ENCODE measurements at regions not wholly inside any gene's neighbourhood (a gene's known extent, or its start where the extent isn't known, plus 50 kb on each side); places are given as distances from the start of the nearest gene placed in this dataset.

DNA sequence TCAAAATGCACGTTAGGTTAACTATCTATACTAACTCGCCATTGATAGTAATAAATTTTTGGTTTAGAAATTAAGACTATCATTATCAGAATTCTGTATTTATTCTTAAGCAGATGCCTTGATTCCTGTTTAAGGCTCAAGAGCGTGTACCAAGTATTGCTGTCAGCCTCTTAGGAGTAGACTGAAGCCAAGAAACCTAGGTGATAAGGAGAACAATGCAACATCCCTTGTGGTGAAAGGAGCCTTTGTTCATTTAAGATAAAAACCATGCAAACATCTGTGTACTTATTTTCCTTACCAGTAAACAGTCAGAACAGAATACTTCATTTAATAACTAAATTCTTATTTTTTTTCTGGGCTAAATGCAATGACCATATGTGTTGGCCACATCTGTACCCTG is 109.4 kb upstream of the NOVA1 start:
- no peak overlapping the region for H4K12ac ChIP-seq (ENCODE audit: low read depth, low read length)
- H3K4ac ChIP-seq (ENCODE audit: low read depth, low read length), result no peak overlapping the region
- DNase-seq, result no peak
- no peaks in the 10 kb centered on the region for H3K79me1 ChIP-seq (ENCODE audit: low read length)
- H3K14ac ChIP-seq (ENCODE audit: low read length), result no peak overlapping the region
- no peak overlapping the region for H2BK5ac ChIP-seq (ENCODE audit: low read depth, low read length, poor library complexity)
- WGBS (ENCODE audit: extremely low coverage, insufficient coverage, insufficient read length), result no CpG with 5 or more reads among the region's 3 CpGs
- no peak overlapping the region for H2BK120ac ChIP-seq (ENCODE audit: insufficient read depth, low read length, poor library complexity)
- no peak overlapping the region for H3K27ac ChIP-seq (ENCODE audit: low read depth, low read length)
- H2AK5ac ChIP-seq (ENCODE audit: low read length), result no peak overlapping the region
- H3K23ac ChIP-seq (ENCODE audit: low read length), result no peak overlapping the region
- H3K4me1 ChIP-seq (ENCODE audit: control insufficient read depth in 1 of 2, insufficient read depth in 2 of 2, low read length in 2 of 2), result no peaks in the 10 kb centered on the region
- no peaks in the 10 kb centered on the region for H3K9me3 ChIP-seq (ENCODE audit: insufficient read depth, low read depth, low read length)
- no peak overlapping the region for H2AFZ ChIP-seq (ENCODE audit: insufficient read depth, low read length, poor library complexity)
- H2BK12ac ChIP-seq (ENCODE audit: low read length), result no peak overlapping the region
- no peak overlapping the region for H3K9ac ChIP-seq (ENCODE audit: low read length)
- H4K91ac ChIP-seq (ENCODE audit: low read depth, low read length), result no peak overlapping the region
- H3K27me3 ChIP-seq (ENCODE audit: insufficient read depth, low read length), result no peaks in the 10 kb centered on the region
- H3K4me3 ChIP-seq (ENCODE audit: low read depth, low read length), result no peak overlapping the region
- H3K79me2 ChIP-seq (ENCODE audit: control insufficient read depth, insufficient read depth, low read length, poor library complexity), result no peaks in the 10 kb centered on the region
- no peak overlapping the region for H4K8ac ChIP-seq (ENCODE audit: low read depth, low read length)
- no peak overlapping the region for H3K18ac ChIP-seq (ENCODE audit: low read length)
- no peaks in the 10 kb centered on the region for H3K36me3 ChIP-seq (ENCODE audit: control insufficient read depth in 1 of 2, insufficient read depth in 2 of 2, low read length in 2 of 2)
- H3K4me2 ChIP-seq (ENCODE audit: low read length), result no peak overlapping the region

DNA sequence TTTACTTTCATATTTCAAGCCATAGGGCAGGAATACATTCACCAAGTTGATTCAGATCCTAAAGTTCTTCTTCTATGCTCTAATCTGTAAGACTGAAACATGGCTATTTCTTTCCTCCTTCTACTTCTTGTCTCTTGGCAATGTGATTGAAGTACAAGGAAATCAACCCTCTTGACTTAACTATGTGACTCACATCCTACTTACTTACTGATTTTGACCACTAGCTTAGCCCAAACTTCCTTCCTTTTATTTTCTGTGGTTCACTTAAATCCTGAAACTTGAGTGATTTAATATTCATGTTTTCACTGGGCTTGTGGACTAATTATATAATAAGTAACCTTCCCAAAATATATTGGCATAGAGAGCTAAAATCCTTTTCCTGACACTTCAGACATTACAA is 111.2 kb upstream of the NOVA1 start:
- no peak overlapping the region for H3K23ac ChIP-seq (ENCODE audit: low read length)
- H3K79me1 ChIP-seq (ENCODE audit: low read length), result no peaks in the 10 kb centered on the region
- no peak for DNase-seq
- H2BK120ac ChIP-seq (ENCODE audit: insufficient read depth, low read length, poor library complexity), result no peak overlapping the region
- H3K9ac ChIP-seq (ENCODE audit: low read length), result no peak overlapping the region
- H3K27me3 ChIP-seq (ENCODE audit: insufficient read depth, low read length), result no peaks in the 10 kb centered on the region
- no peak overlapping the region for H3K4ac ChIP-seq (ENCODE audit: low read depth, low read length)
- no peak overlapping the region for H3K27ac ChIP-seq (ENCODE audit: low read depth, low read length)
- H3K14ac ChIP-seq (ENCODE audit: low read length), result no peak overlapping the region
- H4K91ac ChIP-seq (ENCODE audit: low read depth, low read length), result no peak overlapping the region
- H4K12ac ChIP-seq (ENCODE audit: low read depth, low read length), result no peak overlapping the region
- H3K18ac ChIP-seq (ENCODE audit: low read length), result no peak overlapping the region
- H2BK5ac ChIP-seq (ENCODE audit: low read depth, low read length, poor library complexity), result no peak overlapping the region
- no peaks in the 10 kb centered on the region for H3K79me2 ChIP-seq (ENCODE audit: control insufficient read depth, insufficient read depth, low read length, poor library complexity)
- no peak overlapping the region for H3K4me2 ChIP-seq (ENCODE audit: low read length)
- H2AFZ ChIP-seq (ENCODE audit: insufficient read depth, low read length, poor library complexity), result no peak overlapping the region
- H3K4me1 ChIP-seq (ENCODE audit: control insufficient read depth in 1 of 2, insufficient read depth in 2 of 2, low read length in 2 of 2), result no peaks in the 10 kb centered on the region
- no peak overlapping the region for H2AK5ac ChIP-seq (ENCODE audit: low read length)
- H3K36me3 ChIP-seq (ENCODE audit: control insufficient read depth in 1 of 2, insufficient read depth in 2 of 2, low read length in 2 of 2), result no peaks in the 10 kb centered on the region
- no peak overlapping the region for H4K8ac ChIP-seq (ENCODE audit: low read depth, low read length)
- H3K4me3 ChIP-seq (ENCODE audit: low read depth, low read length), result no peak overlapping the region
- H2BK12ac ChIP-seq (ENCODE audit: low read length), result no peak overlapping the region
- no peaks in the 10 kb centered on the region for H3K9me3 ChIP-seq (ENCODE audit: insufficient read depth, low read depth, low read length)

DNA sequence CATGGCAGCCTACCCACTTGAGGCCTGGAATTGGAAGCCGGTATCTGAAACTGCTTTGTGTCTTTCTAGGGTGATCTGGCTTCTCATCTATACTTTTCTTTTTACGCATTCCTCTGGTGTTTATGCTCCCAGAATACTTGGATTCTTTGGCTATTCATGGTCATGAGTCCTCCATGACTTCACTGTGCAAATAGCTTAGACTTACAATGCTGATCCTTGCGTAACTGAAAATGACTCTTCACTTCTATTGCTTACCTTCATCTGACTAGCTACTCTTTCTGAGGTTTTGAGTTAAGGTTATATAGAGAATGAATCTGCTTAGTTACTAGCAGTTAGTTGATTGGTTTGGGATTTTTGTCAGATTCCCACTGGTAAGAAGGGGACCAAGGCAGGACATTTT is 121.7 kb upstream of the NOVA1 start:
- Histone ChIP-seq H3K79me1 (ENCODE audit: low read length) (no peaks in the 10 kb centered on the region), H2BK5ac (ENCODE audit: low read depth, low read length, poor library complexity) (no peak overlapping the region), H3K9me3 (ENCODE audit: insufficient read depth, low read depth, low read length) (no peaks in the 10 kb centered on the region), H3K23ac (ENCODE audit: low read length) (no peak overlapping the region), H3K27ac (ENCODE audit: low read depth, low read length) (no peak overlapping the region), H3K4ac (ENCODE audit: low read depth, low read length) (no peak overlapping the region), H2BK120ac (ENCODE audit: insufficient read depth, low read length, poor library complexity) (no peak overlapping the region), H3K9ac (ENCODE audit: low read length) (no peak overlapping the region), H4K8ac (ENCODE audit: low read depth, low read length) (no peak overlapping the region), H3K18ac (ENCODE audit: low read length) (no peak overlapping the region), H3K27me3 (ENCODE audit: insufficient read depth, low read length) (no peaks in the 10 kb centered on the region), H2BK12ac (ENCODE audit: low read length) (no peak overlapping the region), H3K4me3 (ENCODE audit: low read depth, low read length) (no peak overlapping the region), H2AFZ (ENCODE audit: insufficient read depth, low read length, poor library complexity) (no peak overlapping the region), H3K4me1 (ENCODE audit: control insufficient read depth in 1 of 2, insufficient read depth in 2 of 2, low read length in 2 of 2) (no peaks in the 10 kb centered on the region), H3K14ac (ENCODE audit: low read length) (no peak overlapping the region), H3K4me2 (ENCODE audit: low read length) (no peak overlapping the region), H2AK5ac (ENCODE audit: low read length) (no peak overlapping the region), H3K79me2 (ENCODE audit: control insufficient read depth, insufficient read depth, low read length, poor library complexity) (no peaks in the 10 kb centered on the region), H4K12ac (ENCODE audit: low read depth, low read length) (no peak overlapping the region), H4K91ac (ENCODE audit: low read depth, low read length) (no peak overlapping the region), H3K36me3 (ENCODE audit: control insufficient read depth in 1 of 2, insufficient read depth in 2 of 2, low read length in 2 of 2) (no peaks in the 10 kb centered on the region)
- DNase-seq, result no peak
- WGBS (ENCODE audit: extremely low coverage, insufficient coverage, insufficient read length), result no CpG with 5 or more reads among the region's 3 CpGs

DNA sequence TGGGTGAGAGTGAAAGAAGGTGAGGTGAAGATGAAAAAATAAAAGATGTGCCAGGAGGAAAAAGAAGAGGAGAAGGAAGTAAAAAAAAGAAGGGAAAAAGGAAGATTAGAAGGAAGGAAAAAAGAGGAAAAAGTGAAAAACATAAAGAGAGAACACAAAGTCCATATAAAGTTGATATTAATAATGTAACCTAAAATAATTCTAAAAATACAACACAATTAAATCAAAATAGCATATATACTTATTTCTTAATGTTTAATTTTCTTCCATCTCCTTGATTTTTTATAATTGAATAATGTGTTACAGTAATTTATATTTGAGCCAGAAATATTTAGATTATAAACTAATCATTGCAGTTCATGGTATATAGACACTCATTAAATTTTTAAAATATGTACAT is 124.4 kb upstream of the NOVA1 start:
- H3K4ac ChIP-seq (ENCODE audit: low read depth, low read length), result no peak overlapping the region

DNA sequence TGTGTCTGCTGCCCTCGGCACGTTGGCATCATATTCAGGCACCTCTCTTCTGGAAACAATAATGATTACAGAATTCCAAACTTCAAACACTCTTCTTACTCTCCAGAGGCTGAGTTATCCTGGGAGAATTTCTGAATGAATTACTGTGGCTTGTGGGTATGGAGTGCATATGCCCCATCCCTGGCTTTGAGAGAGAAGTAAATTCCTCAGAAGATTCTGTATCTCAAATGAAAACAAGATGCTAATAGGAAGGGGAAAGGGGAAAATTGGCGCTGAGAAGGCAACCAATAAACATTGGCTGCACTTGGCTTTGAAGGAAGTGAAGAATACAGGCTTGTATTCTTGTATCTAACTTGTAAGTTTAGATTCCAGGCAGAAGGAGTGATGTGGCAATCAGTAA is 132.0 kb upstream of the NOVA1 start:
- H3K14ac ChIP-seq (ENCODE audit: low read length), result no peak overlapping the region

More for the DNA sequence above, 124.4 kb upstream of the NOVA1 start:
- no peak overlapping the region for H4K91ac ChIP-seq (ENCODE audit: low read depth, low read length)
- no peak overlapping the region for H3K27ac ChIP-seq (ENCODE audit: low read depth, low read length)
- H3K18ac ChIP-seq (ENCODE audit: low read length), result no peak overlapping the region
- no peak overlapping the region for H3K4me3 ChIP-seq (ENCODE audit: low read depth, low read length)
- H3K27me3 ChIP-seq (ENCODE audit: insufficient read depth, low read length), result no peaks in the 10 kb centered on the region
- no peak overlapping the region for H3K23ac ChIP-seq (ENCODE audit: low read length)
- no peaks in the 10 kb centered on the region for H3K9me3 ChIP-seq (ENCODE audit: insufficient read depth, low read depth, low read length)
- H2BK120ac ChIP-seq (ENCODE audit: insufficient read depth, low read length, poor library complexity), result no peak overlapping the region
- DNase-seq, result no peak
- H3K79me2 ChIP-seq (ENCODE audit: control insufficient read depth, insufficient read depth, low read length, poor library complexity), result no peaks in the 10 kb centered on the region
- H2AFZ ChIP-seq (ENCODE audit: insufficient read depth, low read length, poor library complexity), result no peak overlapping the region
- H3K36me3 ChIP-seq (ENCODE audit: control insufficient read depth in 1 of 2, insufficient read depth in 2 of 2, low read length in 2 of 2), result no peaks in the 10 kb centered on the region
- H3K4me2 ChIP-seq (ENCODE audit: low read length), result no peak overlapping the region
- no peak overlapping the region for H3K9ac ChIP-seq (ENCODE audit: low read length)
- H2BK12ac ChIP-seq (ENCODE audit: low read length), result no peak overlapping the region
- no peak overlapping the region for H2AK5ac ChIP-seq (ENCODE audit: low read length)
- no peaks in the 10 kb centered on the region for H3K79me1 ChIP-seq (ENCODE audit: low read length)
- no peak overlapping the region for H3K14ac ChIP-seq (ENCODE audit: low read length)
- H4K12ac ChIP-seq (ENCODE audit: low read depth, low read length), result no peak overlapping the region
- H3K4me1 ChIP-seq (ENCODE audit: control insufficient read depth in 1 of 2, insufficient read depth in 2 of 2, low read length in 2 of 2), result no peaks in the 10 kb centered on the region
- H2BK5ac ChIP-seq (ENCODE audit: low read depth, low read length, poor library complexity), result no peak overlapping the region
- no peak overlapping the region for H4K8ac ChIP-seq (ENCODE audit: low read depth, low read length)

More for the DNA sequence above, 132.0 kb upstream of the NOVA1 start:
- H2AFZ ChIP-seq (ENCODE audit: insufficient read depth, low read length, poor library complexity), result no peak overlapping the region
- H2BK5ac ChIP-seq (ENCODE audit: low read depth, low read length, poor library complexity), result no peak overlapping the region
- H3K79me1 ChIP-seq (ENCODE audit: low read length), result no peaks in the 10 kb centered on the region
- H3K4ac ChIP-seq (ENCODE audit: low read depth, low read length), result no peak overlapping the region
- H3K18ac ChIP-seq (ENCODE audit: low read length), result no peak overlapping the region
- H3K23ac ChIP-seq (ENCODE audit: low read length), result no peak overlapping the region
- no peak overlapping the region for H2BK120ac ChIP-seq (ENCODE audit: insufficient read depth, low read length, poor library complexity)
- no peak overlapping the region for H3K27ac ChIP-seq (ENCODE audit: low read depth, low read length)
- no peak overlapping the region for H4K12ac ChIP-seq (ENCODE audit: low read depth, low read length)
- no peaks in the 10 kb centered on the region for H3K36me3 ChIP-seq (ENCODE audit: control insufficient read depth in 1 of 2, insufficient read depth in 2 of 2, low read length in 2 of 2)
- no peak overlapping the region for H2BK12ac ChIP-seq (ENCODE audit: low read length)
- no peak for DNase-seq
- no peak overlapping the region for H2AK5ac ChIP-seq (ENCODE audit: low read length)
- no peak overlapping the region for H3K9ac ChIP-seq (ENCODE audit: low read length)
- no peak overlapping the region for H3K4me2 ChIP-seq (ENCODE audit: low read length)
- no peaks in the 10 kb centered on the region for H3K9me3 ChIP-seq (ENCODE audit: insufficient read depth, low read depth, low read length)
- no CpG with 5 or more reads among the region's 3 CpGs for WGBS (ENCODE audit: extremely low coverage, insufficient coverage, insufficient read length)
- H3K79me2 ChIP-seq (ENCODE audit: control insufficient read depth, insufficient read depth, low read length, poor library complexity), result no peaks in the 10 kb centered on the region
- H4K91ac ChIP-seq (ENCODE audit: low read depth, low read length), result no peak overlapping the region
- H4K8ac ChIP-seq (ENCODE audit: low read depth, low read length), result no peak overlapping the region
- H3K4me1 ChIP-seq (ENCODE audit: control insufficient read depth in 1 of 2, insufficient read depth in 2 of 2, low read length in 2 of 2), result no peaks in the 10 kb centered on the region
- no peak overlapping the region for H3K4me3 ChIP-seq (ENCODE audit: low read depth, low read length)
- no peaks in the 10 kb centered on the region for H3K27me3 ChIP-seq (ENCODE audit: insufficient read depth, low read length)
